Fibroblast of lung (primary cell): ENCODE measurements at regions not wholly inside any gene's neighbourhood (a gene's known extent, or its start where the extent isn't known, plus 50 kb on each side); places are given as distances from the start of the nearest gene placed in this dataset.
"Not testable (repeated sequence)": the region's sequence is repeated elsewhere in the genome, so short reads cannot be mapped to it uniquely, and the experiment has no call there.

Source experiments
- CTCF ChIP-seq, 2 donors: IDR thresholded peaks in 1 of 2; conservative IDR thresholded peaks in 1 of 2; 1 replicate in 1 of 2; 2 replicates in 1 of 2; pipeline ENCODE4 v1.5.1; 2011 to 2012; ENCODE audit warnings: low read length in 2 of 2, control low read depth in 1 of 2, inconsistent platforms in 1 of 2, low read depth in 1 of 2, mild to moderate bottlenecking in 1 of 2
- EZH2 ChIP-seq: IDR thresholded peaks from 2 replicates; pipeline ENCODE4 v1.5.1; 2012; ENCODE audit warnings: low read length, control low read depth, mild to moderate bottlenecking; ENCODE audit errors: missing control alignments

- TF ChIP-seq CTCF (conservative IDR thresholded peaks at IDR 0.05 in 1 of 2, IDR thresholded peaks at IDR 0.05 in 1 of 2; ENCODE audit: low read depth in 1 of 2, low read length in 2 of 2); EZH2: not testable (repeated sequence)
Measured at GRCh38 chr20:60790339-60790738, 461.7 kb upstream of the CDH4 start.
